Uterus (tissue), 3 donors: ENCODE measurements at regions not wholly inside any gene's neighbourhood (a gene's known extent, or its start where the extent isn't known, plus 50 kb on each side); places are given as distances from the start of the nearest gene placed in this dataset.
A peak's percentile ranks its signal among the peaks of the same experiment; 100 is the strongest.

Experiments
- DNase-seq, 2 donors: peaks; one replicate each; pipeline ENCODE4 v3.0.0-alpha.2; 2019 to 2020
- H3K27ac ChIP-seq, 2 donors: fragments of 200-600 bp; sonication (generic); 1 replicate in 1 of 2; 2 replicates in 1 of 2; pipeline ENCODE4 v1.5.1; 2016 to 2018
- H3K27me3 ChIP-seq, 2 donors: fragments of 200-600 bp; sonication (generic); one replicate each; pipeline ENCODE4 v1.5.1; 2018 to 2019; ENCODE audit warnings: control low read depth in 1 of 2
- H3K36me3 ChIP-seq, 2 donors: fragments of 200-600 bp; sonication (generic); one replicate each; pipeline ENCODE4 v1.5.1; 2019; ENCODE audit warnings: control low read depth in 1 of 2
- H3K4me1 ChIP-seq, 2 donors: fragments of 200-600 bp; sonication (generic); one replicate each; pipeline ENCODE4 v1.5.1; 2018 to 2019; ENCODE audit warnings: control low read depth in 1 of 2
- H3K4me3 ChIP-seq, 2 donors: fragments of 200-600 bp; sonication (generic); 1 replicate in 1 of 2; 2 replicates in 1 of 2; pipeline ENCODE4 v1.5.1; 2018 to 2019; ENCODE audit warnings: mild to moderate bottlenecking in 1 of 2
- H3K9me3 ChIP-seq, 2 donors: fragments of 200-600 bp; sonication (generic); one replicate each; pipeline ENCODE4 v1.5.1; 2019; ENCODE audit warnings: control low read depth in 1 of 2
- POLR2A ChIP-seq, 2 donors: fragments of 450-650 bp; IDR thresholded peaks; one replicate each; pipeline ENCODE4 v1.6.1; 2016; ENCODE audit warnings: antibody characterized with exemption in 2 of 2, mild to moderate bottlenecking in 1 of 2, moderate library complexity in 1 of 2
- intact Hi-C: fragments of 100-400 bp; cut with DNase I; formaldehyde crosslinking; loops from one replicate; pipeline ENCODE4 v1.15.1; 2023; ENCODE audit warnings: low total_unique reads
- TF ChIP-seq, protein P1 (sequence below), 4 experiments: fragments of 200-600 bp in 2 of 4; fragments of 450-650 bp in 2 of 4; sonication (generic) in 2 of 4; IDR thresholded peaks; one replicate each; pipeline ENCODE4 v1.5.1; 2016 to 2019; ENCODE audit warnings: antibody characterized with exemption in 4 of 4, mild to moderate bottlenecking in 2 of 4, moderate library complexity in 1 of 4
- donor health status: DM: yes; HTN: yes; CAD: no.

DNA sequence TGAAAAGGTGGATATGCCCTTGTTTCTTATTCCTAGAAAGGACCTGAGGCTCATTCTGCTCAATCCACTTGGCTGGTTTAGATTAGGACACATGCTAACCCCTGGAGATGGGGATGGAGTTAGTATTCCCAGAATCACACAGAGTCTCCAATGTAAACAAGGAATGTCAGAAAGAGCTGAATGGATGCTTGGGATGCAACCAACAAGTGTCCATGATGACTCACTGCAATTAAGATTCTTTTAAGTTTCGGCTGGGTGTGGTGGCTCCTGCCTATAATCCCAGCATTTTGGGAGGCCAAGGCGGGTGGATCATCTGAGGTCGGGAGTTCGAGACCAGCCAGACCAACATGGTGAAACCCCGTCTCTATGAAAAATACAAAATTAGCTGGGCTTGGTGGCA is 315.5 kb upstream of the AZI2 start:
- Histone ChIP-seq H3K4me1 (no peaks in the 10 kb centered on the region), H3K27ac (no peak overlapping the region), H3K27me3 (no peaks in the 10 kb centered on the region), H3K9me3 (no peaks in the 10 kb centered on the region), H3K36me3 (no peaks in the 10 kb centered on the region), H3K4me3 (no peak overlapping the region)
- no peak for DNase-seq
- intact Hi-C loops: no loop called here
- no peak for TF ChIP-seq POLR2A (IDR thresholded peaks at IDR 0.05)
- TF ChIP-seq, protein P1, sequence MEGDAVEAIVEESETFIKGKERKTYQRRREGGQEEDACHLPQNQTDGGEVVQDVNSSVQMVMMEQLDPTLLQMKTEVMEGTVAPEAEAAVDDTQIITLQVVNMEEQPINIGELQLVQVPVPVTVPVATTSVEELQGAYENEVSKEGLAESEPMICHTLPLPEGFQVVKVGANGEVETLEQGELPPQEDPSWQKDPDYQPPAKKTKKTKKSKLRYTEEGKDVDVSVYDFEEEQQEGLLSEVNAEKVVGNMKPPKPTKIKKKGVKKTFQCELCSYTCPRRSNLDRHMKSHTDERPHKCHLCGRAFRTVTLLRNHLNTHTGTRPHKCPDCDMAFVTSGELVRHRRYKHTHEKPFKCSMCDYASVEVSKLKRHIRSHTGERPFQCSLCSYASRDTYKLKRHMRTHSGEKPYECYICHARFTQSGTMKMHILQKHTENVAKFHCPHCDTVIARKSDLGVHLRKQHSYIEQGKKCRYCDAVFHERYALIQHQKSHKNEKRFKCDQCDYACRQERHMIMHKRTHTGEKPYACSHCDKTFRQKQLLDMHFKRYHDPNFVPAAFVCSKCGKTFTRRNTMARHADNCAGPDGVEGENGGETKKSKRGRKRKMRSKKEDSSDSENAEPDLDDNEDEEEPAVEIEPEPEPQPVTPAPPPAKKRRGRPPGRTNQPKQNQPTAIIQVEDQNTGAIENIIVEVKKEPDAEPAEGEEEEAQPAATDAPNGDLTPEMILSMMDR (IDR thresholded peaks at IDR 0.05): no peak

DNA sequence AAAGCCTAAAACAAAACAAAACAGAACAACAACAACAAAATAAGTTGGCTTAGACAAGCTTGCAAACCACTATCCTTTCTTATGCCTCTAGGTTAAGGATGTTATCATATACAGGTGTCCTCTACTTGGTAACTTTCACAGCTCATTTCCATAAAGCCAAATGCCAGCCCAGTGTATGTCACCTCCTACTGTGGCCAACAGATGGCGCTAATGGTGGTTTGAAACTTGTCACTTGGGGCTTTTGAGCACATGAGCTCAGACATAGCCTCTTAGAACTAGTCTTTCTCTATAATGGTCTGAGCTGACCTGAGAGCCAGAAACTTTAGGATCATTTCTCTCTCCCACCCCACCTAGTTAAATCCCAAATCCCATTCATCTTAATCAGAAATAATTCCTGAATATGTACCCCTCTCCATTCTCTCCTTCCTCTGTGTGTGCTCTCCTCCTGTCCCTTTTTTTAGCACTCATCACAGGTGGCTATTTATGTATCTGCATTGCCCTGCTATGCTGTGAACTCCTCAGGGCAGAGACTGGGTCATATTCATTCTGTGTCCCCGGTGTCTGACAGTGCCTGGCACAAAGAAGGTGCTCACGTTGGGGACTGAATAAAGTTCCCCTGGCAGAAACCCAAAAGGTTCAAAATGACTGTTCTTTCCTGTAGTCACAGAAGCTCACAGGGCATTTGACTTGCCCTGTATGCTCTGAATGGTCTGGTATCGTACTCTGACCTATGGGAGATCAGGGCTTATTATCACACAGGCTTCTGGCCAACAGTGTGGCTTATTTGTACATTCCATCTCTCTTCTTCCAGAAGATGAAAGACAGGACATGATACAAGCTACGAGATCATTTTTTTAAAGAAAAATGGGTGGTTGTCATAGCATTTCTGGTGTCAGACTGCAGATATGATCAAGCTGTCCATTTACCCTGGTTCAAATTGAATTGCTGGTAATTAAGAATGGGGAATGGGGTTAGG is 319.3 kb upstream of the AZI2 start:
- Histone ChIP-seq H3K27me3 (no peaks in the 10 kb centered on the region), H3K4me1 (no peaks in the 10 kb centered on the region), H3K4me3 (no peak overlapping the region), H3K9me3 (no peaks in the 10 kb centered on the region), H3K36me3 (no peaks in the 10 kb centered on the region), H3K27ac (no peak overlapping the region)
- TF ChIP-seq POLR2A (IDR thresholded peaks at IDR 0.05): no peak
- TF ChIP-seq, protein P1 (IDR thresholded peaks at IDR 0.05): peak; percentile 42 to 54 (median 48)
- intact Hi-C loops: no loop called here
- peak; percentile 28 to 34 for DNase-seq

DNA sequence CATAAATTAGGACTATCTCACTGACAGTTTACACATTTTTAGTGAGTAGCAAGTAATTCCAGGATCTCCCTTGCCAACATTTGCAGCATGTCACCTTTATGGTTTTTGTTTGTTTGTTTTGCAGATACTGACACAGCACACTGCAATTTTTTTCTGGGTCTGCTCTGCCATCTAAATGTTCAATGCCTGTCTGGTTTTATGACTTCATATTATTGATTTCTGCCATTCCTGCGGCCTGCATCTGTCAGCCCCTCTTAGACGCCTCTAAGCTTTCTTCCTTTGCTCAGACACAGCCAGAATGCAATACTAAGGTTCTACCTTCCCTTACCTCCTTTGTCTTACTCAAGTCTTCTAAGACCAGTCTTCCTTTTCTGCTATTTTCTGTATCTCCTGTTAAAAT is 321.2 kb upstream of the AZI2 start:
- no peaks in the 10 kb centered on the region for H3K9me3 ChIP-seq
- TF ChIP-seq, protein P1 (IDR thresholded peaks at IDR 0.05): no peak
- TF ChIP-seq POLR2A (IDR thresholded peaks at IDR 0.05): no peak
- intact Hi-C loops: no loop called here
- no peaks in the 10 kb centered on the region for H3K4me1 ChIP-seq
- no peak overlapping the region for H3K27ac ChIP-seq
- DNase-seq: no peak
- H3K27me3 ChIP-seq: no peaks in the 10 kb centered on the region
- no peaks in the 10 kb centered on the region for H3K36me3 ChIP-seq
- no peak overlapping the region for H3K4me3 ChIP-seq

DNA sequence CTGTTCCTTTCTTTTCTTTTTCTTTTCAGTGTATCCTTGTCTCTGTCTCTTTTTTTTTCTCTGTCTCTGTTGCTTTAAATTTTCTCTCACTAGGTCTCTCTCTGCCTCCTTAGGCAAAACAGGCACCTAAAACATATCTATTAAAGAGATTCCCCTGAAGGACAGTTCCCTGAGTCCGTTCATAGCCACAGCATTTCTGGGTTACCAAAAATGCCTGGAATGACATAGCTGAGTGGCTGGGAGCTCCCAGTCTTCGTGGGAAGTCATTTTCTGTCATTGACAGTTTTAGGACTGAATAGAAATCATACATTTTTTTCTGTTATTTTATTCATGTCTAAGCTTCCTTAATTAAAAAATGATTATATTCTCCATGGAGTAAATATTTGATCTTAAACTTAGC is 323.8 kb upstream of the AZI2 start:
- Histone ChIP-seq H3K4me3 (no peak overlapping the region), H3K36me3 (no peaks in the 10 kb centered on the region), H3K27ac (no peak overlapping the region), H3K9me3 (no peaks in the 10 kb centered on the region), H3K27me3 (no peaks in the 10 kb centered on the region), H3K4me1 (no peaks in the 10 kb centered on the region)
- TF ChIP-seq, protein P1 (IDR thresholded peaks at IDR 0.05): no peak
- TF ChIP-seq POLR2A (IDR thresholded peaks at IDR 0.05): no peak
- intact Hi-C loops: no loop called here
- DNase-seq: no peak

DNA sequence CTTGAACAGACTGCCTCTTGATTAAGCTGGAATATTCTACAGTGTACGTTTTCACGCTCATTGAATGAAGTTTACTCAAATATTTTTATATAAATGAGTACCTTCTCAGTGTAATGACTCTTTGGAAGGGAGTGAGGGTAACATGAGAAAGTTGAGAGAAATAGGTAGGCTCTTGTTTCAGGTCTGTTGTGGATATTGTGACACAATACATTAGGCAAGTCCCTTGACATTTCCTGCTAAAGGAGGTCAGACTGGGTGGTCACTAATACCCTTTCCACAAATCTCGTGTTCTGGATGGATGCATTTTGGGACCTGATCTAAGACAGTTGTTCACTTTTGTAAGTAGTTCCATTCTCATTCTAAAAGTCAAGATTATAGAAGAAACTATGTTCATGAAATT is 324.8 kb upstream of the AZI2 start:
- Histone ChIP-seq H3K4me3 (no peak overlapping the region), H3K27ac (no peak overlapping the region), H3K9me3 (no peaks in the 10 kb centered on the region), H3K27me3 (no peaks in the 10 kb centered on the region), H3K36me3 (no peaks in the 10 kb centered on the region), H3K4me1 (no peaks in the 10 kb centered on the region)
- TF ChIP-seq POLR2A (IDR thresholded peaks at IDR 0.05): no peak
- TF ChIP-seq, protein P1 (IDR thresholded peaks at IDR 0.05): no peak
- no peak for DNase-seq
- intact Hi-C loops: no loop called here
